ENCODE measurements at regions not wholly inside any gene's neighbourhood (a gene's known extent, or its start where the extent isn't known, plus 50 kb on each side); places are given as distances from the start of the nearest gene placed in this dataset.

GRCh38 chr18:25898965-25899364 is 191.4 kb downstream of the SS18 start (continued):
- TF ChIP-seq, protein P1, sequence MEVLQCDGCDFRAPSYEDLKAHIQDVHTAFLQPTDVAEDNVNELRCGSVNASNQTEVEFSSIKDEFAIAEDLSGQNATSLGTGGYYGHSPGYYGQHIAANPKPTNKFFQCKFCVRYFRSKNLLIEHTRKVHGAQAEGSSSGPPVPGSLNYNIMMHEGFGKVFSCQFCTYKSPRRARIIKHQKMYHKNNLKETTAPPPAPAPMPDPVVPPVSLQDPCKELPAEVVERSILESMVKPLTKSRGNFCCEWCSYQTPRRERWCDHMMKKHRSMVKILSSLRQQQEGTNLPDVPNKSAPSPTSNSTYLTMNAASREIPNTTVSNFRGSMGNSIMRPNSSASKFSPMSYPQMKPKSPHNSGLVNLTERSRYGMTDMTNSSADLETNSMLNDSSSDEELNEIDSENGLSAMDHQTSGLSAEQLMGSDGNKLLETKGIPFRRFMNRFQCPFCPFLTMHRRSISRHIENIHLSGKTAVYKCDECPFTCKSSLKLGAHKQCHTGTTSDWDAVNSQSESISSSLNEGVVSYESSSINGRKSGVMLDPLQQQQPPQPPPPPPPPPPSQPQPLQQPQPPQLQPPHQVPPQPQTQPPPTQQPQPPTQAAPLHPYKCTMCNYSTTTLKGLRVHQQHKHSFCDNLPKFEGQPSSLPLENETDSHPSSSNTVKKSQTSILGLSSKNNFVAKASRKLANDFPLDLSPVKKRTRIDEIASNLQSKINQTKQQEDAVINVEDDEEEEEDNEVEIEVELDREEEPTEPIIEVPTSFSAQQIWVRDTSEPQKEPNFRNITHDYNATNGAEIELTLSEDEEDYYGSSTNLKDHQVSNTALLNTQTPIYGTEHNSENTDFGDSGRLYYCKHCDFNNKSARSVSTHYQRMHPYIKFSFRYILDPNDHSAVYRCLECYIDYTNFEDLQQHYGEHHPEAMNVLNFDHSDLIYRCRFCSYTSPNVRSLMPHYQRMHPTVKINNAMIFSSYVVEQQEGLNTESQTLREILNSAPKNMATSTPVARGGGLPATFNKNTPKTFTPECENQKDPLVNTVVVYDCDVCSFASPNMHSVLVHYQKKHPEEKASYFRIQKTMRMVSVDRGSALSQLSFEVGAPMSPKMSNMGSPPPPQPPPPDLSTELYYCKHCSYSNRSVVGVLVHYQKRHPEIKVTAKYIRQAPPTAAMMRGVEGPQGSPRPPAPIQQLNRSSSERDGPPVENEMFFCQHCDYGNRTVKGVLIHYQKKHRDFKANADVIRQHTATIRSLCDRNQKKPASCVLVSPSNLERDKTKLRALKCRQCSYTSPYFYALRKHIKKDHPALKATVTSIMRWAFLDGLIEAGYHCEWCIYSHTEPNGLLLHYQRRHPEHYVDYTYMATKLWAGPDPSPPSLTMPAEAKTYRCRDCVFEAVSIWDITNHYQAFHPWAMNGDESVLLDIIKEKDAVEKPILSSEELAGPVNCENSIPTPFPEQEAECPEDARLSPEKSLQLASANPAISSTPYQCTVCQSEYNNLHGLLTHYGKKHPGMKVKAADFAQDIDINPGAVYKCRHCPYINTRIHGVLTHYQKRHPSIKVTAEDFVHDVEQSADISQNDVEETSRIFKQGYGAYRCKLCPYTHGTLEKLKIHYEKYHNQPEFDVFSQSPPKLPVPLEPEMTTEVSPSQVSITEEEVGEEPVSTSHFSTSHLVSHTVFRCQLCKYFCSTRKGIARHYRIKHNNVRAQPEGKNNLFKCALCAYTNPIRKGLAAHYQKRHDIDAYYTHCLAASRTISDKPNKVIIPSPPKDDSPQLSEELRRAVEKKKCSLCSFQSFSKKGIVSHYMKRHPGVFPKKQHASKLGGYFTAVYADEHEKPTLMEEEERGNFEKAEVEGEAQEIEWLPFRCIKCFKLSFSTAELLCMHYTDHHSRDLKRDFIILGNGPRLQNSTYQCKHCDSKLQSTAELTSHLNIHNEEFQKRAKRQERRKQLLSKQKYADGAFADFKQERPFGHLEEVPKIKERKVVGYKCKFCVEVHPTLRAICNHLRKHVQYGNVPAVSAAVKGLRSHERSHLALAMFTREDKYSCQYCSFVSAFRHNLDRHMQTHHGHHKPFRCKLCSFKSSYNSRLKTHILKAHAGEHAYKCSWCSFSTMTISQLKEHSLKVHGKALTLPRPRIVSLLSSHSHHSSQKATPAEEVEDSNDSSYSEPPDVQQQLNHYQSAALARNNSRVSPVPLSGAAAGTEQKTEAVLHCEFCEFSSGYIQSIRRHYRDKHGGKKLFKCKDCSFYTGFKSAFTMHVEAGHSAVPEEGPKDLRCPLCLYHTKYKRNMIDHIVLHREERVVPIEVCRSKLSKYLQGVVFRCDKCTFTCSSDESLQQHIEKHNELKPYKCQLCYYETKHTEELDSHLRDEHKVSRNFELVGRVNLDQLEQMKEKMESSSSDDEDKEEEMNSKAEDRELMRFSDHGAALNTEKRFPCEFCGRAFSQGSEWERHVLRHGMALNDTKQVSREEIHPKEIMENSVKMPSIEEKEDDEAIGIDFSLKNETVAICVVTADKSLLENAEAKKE (CRISPR knock-in tag; IDR thresholded peaks at IDR 0.05), result no peak

GRCh38 chr18:25896956-25897355 is 193.5 kb downstream of the SS18 start:
- DNase-seq (ENCODE audit: low spot score), result no peak
- Mint-ChIP-seq H3K4me1 (no peaks in the 10 kb centered on the region; the same call in 2 of the 3 replicates), H3K36me3 (ENCODE audit: low read depth) (no peaks in the 10 kb centered on the region), H3K9me3 (no peaks in the 10 kb centered on the region; the same call in 1 of the 3 replicates), H3K27ac (no peak overlapping the region), H3K27me3 (ENCODE audit: insufficient read depth, low read depth, poor library complexity) (peaks cover 3% of the 10 kb centered on the region), H3K4me3 (no peak overlapping the region)
- Histone ChIP-seq H4K20me1 (replicated peaks; ENCODE audit: insufficient read depth) (no peaks in the 10 kb centered on the region), H3F3A (replicated peaks; ENCODE audit: low read depth) (no peaks in the 10 kb centered on the region), H3K27me3 (ENCODE audit: insufficient read depth) (no peaks in the 10 kb centered on the region), H3K9me2 (ENCODE audit: insufficient read depth) (0 out of 2 replicates have a peak, but pooled peaks cover 3% of the 10 kb centered on the region), H3K4me1 (ENCODE audit: insufficient read depth) (no peaks in the 10 kb centered on the region), H3K27ac (ENCODE audit: low read depth) (no peak overlapping the region), H3K36me3 (ENCODE audit: insufficient read depth) (no peaks in the 10 kb centered on the region), H3K79me2 (replicated peaks; ENCODE audit: insufficient read depth) (no peaks in the 10 kb centered on the region), H3K4me3 (no peak overlapping the region), H3K4me2 (no peak overlapping the region), H2AFZ (no peak overlapping the region)
- ATAC-seq, result no peak
- TF ChIP-seq EZH2phosphoT487 (IDR thresholded peaks at IDR 0.05; ENCODE audit: unreplicated experiment) (no peak), ZNF331 (CRISPR knock-in tag; IDR thresholded peaks at IDR 0.05; ENCODE audit: low read depth) (no peak), ZNF114 (CRISPR knock-in tag; IDR thresholded peaks at IDR 0.05) (no peak), JUNB (IDR thresholded peaks at IDR 0.05; ENCODE audit: unreplicated experiment) (no peak), EZH2 (IDR thresholded peaks at IDR 0.05; ENCODE audit: low read depth, unreplicated experiment) (no peak), STAT1 (IDR thresholded peaks at IDR 0.05; ENCODE audit: unreplicated experiment) (no peak), NANOG (IDR thresholded peaks at IDR 0.05; ENCODE audit: borderline replicate concordance) (no peak), CREB1 (CRISPR knock-in tag; IDR thresholded peaks at IDR 0.05; ENCODE audit: low read depth) (no peak)
- TF ChIP-seq, protein P2, sequence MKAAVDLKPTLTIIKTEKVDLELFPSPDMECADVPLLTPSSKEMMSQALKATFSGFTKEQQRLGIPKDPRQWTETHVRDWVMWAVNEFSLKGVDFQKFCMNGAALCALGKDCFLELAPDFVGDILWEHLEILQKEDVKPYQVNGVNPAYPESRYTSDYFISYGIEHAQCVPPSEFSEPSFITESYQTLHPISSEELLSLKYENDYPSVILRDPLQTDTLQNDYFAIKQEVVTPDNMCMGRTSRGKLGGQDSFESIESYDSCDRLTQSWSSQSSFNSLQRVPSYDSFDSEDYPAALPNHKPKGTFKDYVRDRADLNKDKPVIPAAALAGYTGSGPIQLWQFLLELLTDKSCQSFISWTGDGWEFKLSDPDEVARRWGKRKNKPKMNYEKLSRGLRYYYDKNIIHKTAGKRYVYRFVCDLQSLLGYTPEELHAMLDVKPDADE (IDR thresholded peaks at IDR 0.05), result no peak
- TF ChIP-seq, protein P1 (CRISPR knock-in tag; IDR thresholded peaks at IDR 0.05), result no peak

Data from GM23338 (cell line).